A673 (cell line): ENCODE measurements at regions not wholly inside any gene's neighbourhood (a gene's known extent, or its start where the extent isn't known, plus 50 kb on each side); places are given as distances from the start of the nearest gene placed in this dataset.

ENCODE experiments used
- CTCF ChIP-seq: fragments of 300-800, 200-600 bp; sonication (generic); conservative IDR thresholded peaks from 2 replicates; pipeline ENCODE4 v1.5.1; 2017; ENCODE audit warnings: low read depth, mild to moderate bottlenecking, antibody characterized with exemption, low read length, moderate library complexity, mixed read lengths
- EZH2 ChIP-seq: fragments of 200-600 bp; sonication (generic); IDR thresholded peaks from 2 replicates; pipeline ENCODE4 v1.6.1; 2017; ENCODE audit warnings: borderline replicate concordance, low read depth, mild to moderate bottlenecking, mixed read lengths, antibody characterized with exemption, low read length; ENCODE audit not compliant: poor library complexity, severe bottlenecking

GRCh38 chr2:16134436-16135165 is 194.3 kb downstream of the MYCN start:
- TF ChIP-seq CTCF (no peak), EZH2 (no peak)
